AG04449 (cell line): ENCODE measurements at regions not wholly inside any gene's neighbourhood (a gene's known extent, or its start where the extent isn't known, plus 50 kb on each side); places are given as distances from the start of the nearest gene placed in this dataset.
"Not testable (repeated sequence)": the region's sequence is repeated elsewhere in the genome, so short reads cannot be mapped to it uniquely, and the experiment has no call there.

Experiments
- CTCF ChIA-PET: fragments of 350-600 bp; formaldehyde crosslinking; extraction: SDS; loops from one replicate; lab custom pipeline; 2021; ENCODE audit warnings: antibody characterized with exemption; lab: Yijun Ruan, JAX
- POLR2A ChIA-PET: fragments of 400-600, 350-600 bp; formaldehyde crosslinking; extraction: SDS; loops from one replicate; lab custom pipeline; 2020; ENCODE audit warnings: antibody characterized with exemption, inconsistent platforms; lab: Yijun Ruan, JAX
- DNase-seq: peaks from one replicate; pipeline ENCODE4 v3.0.0-alpha.2; 2010; ENCODE audit warnings: low read depth, low spot score
- H3K4me3 ChIP-seq: 2 replicates; pipeline ENCODE4 v1.5.1; 2011; ENCODE audit warnings: low read depth, mild to moderate bottlenecking, control low read depth, low read length
- CTCF ChIP-seq: IDR thresholded peaks from one replicate; pipeline ENCODE4 v1.5.1; 2011; ENCODE audit warnings: mild to moderate bottlenecking, moderate library complexity, low read length, control low read depth, inconsistent platforms; ENCODE audit not compliant: insufficient read depth; ENCODE audit errors: missing control alignments

- POLR2A ChIA-PET: no interaction called here
- no peak overlapping the region for H3K4me3 ChIP-seq
- TF ChIP-seq CTCF: no peak
- no peak for DNase-seq
- CTCF ChIA-PET: no interaction called here
Observed at GRCh38 chr2:124983595-124983994, 958.5 kb downstream of the CNTNAP5 start.

- no peak overlapping the region for H3K4me3 ChIP-seq
- no peak for DNase-seq
- TF ChIP-seq CTCF: no peak
- CTCF ChIA-PET: no interaction called here
- POLR2A ChIA-PET: no interaction called here
Observed at GRCh38 chr2:124985270-124985669, 960.2 kb downstream of the CNTNAP5 start.

GRCh38 chr2:124986136-124986535, 961.0 kb downstream of the CNTNAP5 start:
- ChIA-PET CTCF (no interaction called here), POLR2A (no interaction called here)
- no peak for DNase-seq
- no peak overlapping the region for H3K4me3 ChIP-seq
- no peak for TF ChIP-seq CTCF

- H3K4me3 ChIP-seq, DNase-seq, POLR2A ChIA-PET, CTCF ChIA-PET: not testable (repeated sequence)
Observed at GRCh38 chr2:124986870-124987269, 961.8 kb downstream of the CNTNAP5 start.

- POLR2A ChIA-PET, H3K4me3 ChIP-seq, DNase-seq, CTCF ChIA-PET: not testable (repeated sequence)
Observed at GRCh38 chr2:124987436-124987835, 962.3 kb downstream of the CNTNAP5 start.

- CTCF ChIA-PET: no interaction called here
- H3K4me3 ChIP-seq: no peak overlapping the region
- no peak for DNase-seq
- TF ChIP-seq CTCF: no peak
- POLR2A ChIA-PET: no interaction called here
Observed at GRCh38 chr2:124988111-124988510, 963.0 kb downstream of the CNTNAP5 start.

- H3K4me3 ChIP-seq: no peak overlapping the region
- TF ChIP-seq CTCF: no peak
- DNase-seq: no peak
- ChIA-PET CTCF (no interaction called here), POLR2A (no interaction called here)
Observed at GRCh38 chr2:124988794-124989193, 963.7 kb downstream of the CNTNAP5 start.
